PC-3 (cell line): ENCODE measurements at regions not wholly inside any gene's neighbourhood (a gene's known extent, or its start where the extent isn't known, plus 50 kb on each side); places are given as distances from the start of the nearest gene placed in this dataset.

ENCODE experiments used
- ATAC-seq: fragments of 200-7000 bp; cut with Tn5 transposase; 2 replicates; pipeline ENCODE4 v1.9.1; 2020; ENCODE audit warnings: mild to moderate bottlenecking, moderate library complexity
- BruUV-seq: library from RNA; stranded (reverse); fragments of 400-500 nt; replicated peaks from 2 replicates; lab custom pipeline; 2021; lab: Mats Ljungman, UMichigan
- CTCF ChIA-PET: fragments of 300-600 bp; sonication (Branson Sonifier 250); formaldehyde crosslinking; loops from one replicate; lab custom pipeline; 2022; ENCODE audit warnings: antibody characterized with exemption; lab: Charles Lee
- POLR2A ChIA-PET: fragments of 300-600 bp; sonication (Branson Sonifier 250); formaldehyde crosslinking; loops from one replicate; lab custom pipeline; 2022; ENCODE audit warnings: antibody characterized with exemption; ENCODE audit not compliant: unreplicated experiment; lab: Charles Lee
- DNase-seq: peaks from one replicate; pipeline ENCODE4 v3.0.0-alpha.2; 2015
- H2AFZ ChIP-seq: fragments of 300-600 bp; sonication (generic); 2 replicates; pipeline ENCODE4 v1.6.0; 2016; ENCODE audit warnings: antibody characterized with exemption, low read length
- H3F3A ChIP-seq: fragments of 300-600 bp; sonication (generic); one replicate; pipeline ENCODE4 v1.6.0; 2017; ENCODE audit warnings: antibody characterized with exemption, low read length, control low read depth, mild to moderate bottlenecking; ENCODE audit not compliant: unreplicated experiment
- H3K27ac ChIP-seq: fragments of 300-600 bp; sonication (generic); 2 replicates; pipeline ENCODE4 v1.5.1; 2016; ENCODE audit warnings: mild to moderate bottlenecking, low read length
- H3K27me3 ChIP-seq: fragments of 300-600 bp; sonication (generic); 2 replicates; pipeline ENCODE4 v1.6.1; 2016; ENCODE audit warnings: low read length, mixed read lengths
- H3K36me3 ChIP-seq: fragments of 300-600 bp; sonication (generic); 2 replicates; pipeline ENCODE4 v1.6.1; 2016; ENCODE audit warnings: low read depth, mixed run types, low read length, mixed read lengths
- H3K4me1 ChIP-seq: fragments of 300-600 bp; sonication (generic); 2 replicates; pipeline ENCODE4 v1.5.1; 2016; ENCODE audit warnings: low read length; ENCODE audit not compliant: insufficient read depth
- H3K4me2 ChIP-seq: fragments of 300-600 bp; sonication (generic); 2 replicates; pipeline ENCODE4 v1.6.0; 2016; ENCODE audit warnings: low read length
- H3K4me3 ChIP-seq: fragments of 300-600 bp; sonication (generic); 2 replicates; pipeline ENCODE4 v1.5.1; 2016; ENCODE audit warnings: mild to moderate bottlenecking, low read length, mixed read lengths
- H3K79me2 ChIP-seq: fragments of 300-600 bp; sonication (generic); 2 replicates; pipeline ENCODE4 v1.6.1; 2017; ENCODE audit warnings: low read length, mixed read lengths
- H3K9ac ChIP-seq: fragments of 300-600 bp; sonication (generic); 2 replicates; pipeline ENCODE4 v1.6.0; 2016; ENCODE audit warnings: mild to moderate bottlenecking, low read length
- H3K9me2 ChIP-seq: fragments of 300-600 bp; sonication (generic); replicated peaks from 2 replicates; pipeline ENCODE4 v1.6.1; 2016; ENCODE audit warnings: mixed run types, low read length, mixed read lengths
- H3K9me3 ChIP-seq: fragments of 300-600 bp; sonication (generic); 2 replicates; pipeline ENCODE4 v1.6.1; 2016; ENCODE audit warnings: low read length, mixed read lengths
- H4K20me1 ChIP-seq: fragments of 300-600 bp; sonication (generic); 2 replicates; pipeline ENCODE4 v1.6.1; 2016; ENCODE audit warnings: low read length, mixed read lengths
- CTCF ChIP-seq: fragments of 300-600 bp; sonication (generic); conservative IDR thresholded peaks from 2 replicates; pipeline ENCODE4 v1.5.1; 2017; ENCODE audit warnings: antibody characterized with exemption, low read depth, mild to moderate bottlenecking, low read length
- EZH2 ChIP-seq: fragments of 300-600 bp; sonication (generic); IDR thresholded peaks from one replicate; pipeline ENCODE4 v1.6.1; 2017; ENCODE audit warnings: antibody characterized with exemption, mild to moderate bottlenecking, low read length; ENCODE audit not compliant: unreplicated experiment
- EZH2phosphoT487 ChIP-seq: fragments of 300-600 bp; sonication (generic); IDR thresholded peaks from 2 replicates; pipeline ENCODE4 v1.6.1; 2018; ENCODE audit warnings: mild to moderate bottlenecking, antibody characterized with exemption, low read length, borderline replicate concordance
- intact Hi-C: fragments of 100-400 bp; cut with micrococcal nuclease; formaldehyde crosslinking; loops from 2 replicates; pipeline ENCODE4 v1.9.0; 2023

GRCh38 chr13:80149736-80150135 lies 191.2 kb downstream of the SPRY2 start:
- Histone ChIP-seq H3K27ac (no peak overlapping the region), H4K20me1 (no peaks in the 10 kb centered on the region), H3K9me3 (no peaks in the 10 kb centered on the region), H2AFZ (no peak overlapping the region), H3K9me2 (no peaks in the 10 kb centered on the region), H3K4me3 (no peak overlapping the region), H3K79me2 (no peaks in the 10 kb centered on the region), H3F3A (no peaks in the 10 kb centered on the region), H3K4me2 (no peak overlapping the region), H3K9ac (no peak overlapping the region), H3K36me3 (no peaks in the 10 kb centered on the region), H3K27me3 (no peaks in the 10 kb centered on the region), H3K4me1 (no peaks in the 10 kb centered on the region)
- no TSS peak for BruUV-seq
- ATAC-seq: no peak
- intact Hi-C loops: no loop called here
- CTCF ChIA-PET: no interaction called here
- POLR2A ChIA-PET: no interaction called here
- no peak for TF ChIP-seq CTCF
- no peak for TF ChIP-seq EZH2
- no peak for TF ChIP-seq EZH2phosphoT487
- no peak for DNase-seq

- H3K4me1 ChIP-seq: no peaks in the 10 kb centered on the region
- intact Hi-C loops: no loop called here
- no peaks in the 10 kb centered on the region for H3F3A ChIP-seq
- no peaks in the 10 kb centered on the region for H3K9me2 ChIP-seq
- no peak overlapping the region for H3K9ac ChIP-seq
- H2AFZ ChIP-seq: no peak overlapping the region
- no peaks in the 10 kb centered on the region for H3K9me3 ChIP-seq
- H3K4me2 ChIP-seq: no peak overlapping the region
- no peak overlapping the region for H3K27ac ChIP-seq
- H4K20me1 ChIP-seq: no peaks in the 10 kb centered on the region
- TF ChIP-seq EZH2 (no peak), CTCF (no peak), EZH2phosphoT487 (no peak)
- POLR2A ChIA-PET: no interaction called here
- no TSS peak for BruUV-seq
- H3K27me3 ChIP-seq: no peaks in the 10 kb centered on the region
- CTCF ChIA-PET: no interaction called here
- no peaks in the 10 kb centered on the region for H3K36me3 ChIP-seq
- H3K79me2 ChIP-seq: no peaks in the 10 kb centered on the region
- ATAC-seq: no peak
- H3K4me3 ChIP-seq: no peak overlapping the region
- DNase-seq: no peak
Observed at GRCh38 chr13:80145171-80145690, 195.7 kb downstream of the SPRY2 start.

- H3F3A ChIP-seq: no peaks in the 10 kb centered on the region
- no peaks in the 10 kb centered on the region for H3K79me2 ChIP-seq
- no peaks in the 10 kb centered on the region for H3K9me3 ChIP-seq
- BruUV-seq: no TSS peak
- H3K9me2 ChIP-seq: no peaks in the 10 kb centered on the region
- no peak overlapping the region for H3K4me3 ChIP-seq
- no peak overlapping the region for H3K27ac ChIP-seq
- H3K36me3 ChIP-seq: no peaks in the 10 kb centered on the region
- CTCF ChIA-PET: no interaction called here
- H3K9ac ChIP-seq: no peak overlapping the region
- no peak for DNase-seq
- ATAC-seq: no peak
- H3K4me1 ChIP-seq: no peaks in the 10 kb centered on the region
- H4K20me1 ChIP-seq: no peaks in the 10 kb centered on the region
- H3K4me2 ChIP-seq: no peak overlapping the region
- POLR2A ChIA-PET: no interaction called here
- no peak overlapping the region for H2AFZ ChIP-seq
- no peaks in the 10 kb centered on the region for H3K27me3 ChIP-seq
- TF ChIP-seq EZH2phosphoT487 (no peak), CTCF (no peak), EZH2 (no peak)
- intact Hi-C loops: no loop called here
Observed at GRCh38 chr13:80144493-80144892, 196.4 kb downstream of the SPRY2 start.
